Endothelial cell of umbilical vein (primary cell): ENCODE measurements at regions not wholly inside any gene's neighbourhood (a gene's known extent, or its start where the extent isn't known, plus 50 kb on each side); places are given as distances from the start of the nearest gene placed in this dataset.

Experiments
- CTCF ChIP-seq, 2 donors: IDR thresholded peaks; 1 replicate in 1 of 2; 2 replicates in 1 of 2; pipeline ENCODE4 v1.5.1; 2011; ENCODE audit warnings: low read length in 2 of 2, mild to moderate bottlenecking in 2 of 2, moderate library complexity in 2 of 2, control low read depth in 1 of 2, inconsistent platforms in 1 of 2, low read depth in 1 of 2; ENCODE audit not compliant: insufficient read depth in 1 of 2; ENCODE audit errors: extremely low read depth in 1 of 2
- EZH2 ChIP-seq: IDR thresholded peaks from 2 replicates; pipeline ENCODE4 v1.6.1; 2012; ENCODE audit warnings: borderline replicate concordance, low read depth, mild to moderate bottlenecking, moderate library complexity, low read length, inconsistent platforms; ENCODE audit not compliant: severe bottlenecking
- FOS ChIP-seq: IDR thresholded peaks from 2 replicates; pipeline ENCODE4 v1.6.1; 2011; ENCODE audit warnings: mild to moderate bottlenecking, low read length, moderate library complexity, borderline replicate concordance; ENCODE audit not compliant: insufficient read depth
- GATA2 ChIP-seq: IDR thresholded peaks from 2 replicates; pipeline ENCODE4 v1.7.0; 2011; ENCODE audit warnings: low read depth, mild to moderate bottlenecking, moderate library complexity, mixed read lengths, low read length; ENCODE audit not compliant: insufficient read length, insufficient read depth
- JUN ChIP-seq: IDR thresholded peaks from 2 replicates; pipeline ENCODE4 v1.6.1; 2011; ENCODE audit warnings: borderline replicate concordance, low read depth; ENCODE audit not compliant: insufficient read length, insufficient read depth
- MAX ChIP-seq: IDR thresholded peaks from 2 replicates; pipeline ENCODE4 v1.6.1; 2011; ENCODE audit not compliant: insufficient read depth, insufficient read length
- MYC ChIP-seq: IDR thresholded peaks from one replicate; pipeline ENCODE4 v1.6.1; 2011; ENCODE audit warnings: mild to moderate bottlenecking, low read depth, low read length
- POLR2A ChIP-seq: IDR thresholded peaks from 2 replicates; pipeline ENCODE4 v1.6.1; 2012; ENCODE audit warnings: low read depth, mild to moderate bottlenecking, control low read depth, low read length
- POLR2AphosphoS5 ChIP-seq: IDR thresholded peaks from 2 replicates; pipeline ENCODE4 v1.6.1; 2012; ENCODE audit warnings: low read depth, mild to moderate bottlenecking, control low read depth, low read length, moderate library complexity; ENCODE audit not compliant: insufficient read depth

GRCh38 chr6:140105241-140105640 is 730.8 kb upstream of the CITED2 start:
- no peak for TF ChIP-seq FOS
- no peak for TF ChIP-seq CTCF (IDR thresholded peaks at IDR 0.05; ENCODE audit: extremely low read depth in 1 of 2, insufficient read depth in 1 of 2, low read depth in 1 of 2, low read length in 2 of 2)
- TF ChIP-seq POLR2A = no peak
- no peak for TF ChIP-seq POLR2AphosphoS5
- no peak for TF ChIP-seq EZH2
- TF ChIP-seq MYC = no peak
- no peak for TF ChIP-seq GATA2
- no peak for TF ChIP-seq JUN
- no peak for TF ChIP-seq MAX
